GM18520 (cell line): ENCODE measurements at regions not wholly inside any gene's neighbourhood (a gene's known extent, or its start where the extent isn't known, plus 50 kb on each side); places are given as distances from the start of the nearest gene placed in this dataset.

ENCODE experiments used
- ATAC-seq: cut with Tn5 transposase; IDR thresholded peaks from one replicate; pipeline ENCODE4 v1.9.1; 2021; ENCODE audit not compliant: unreplicated experiment

DNA sequence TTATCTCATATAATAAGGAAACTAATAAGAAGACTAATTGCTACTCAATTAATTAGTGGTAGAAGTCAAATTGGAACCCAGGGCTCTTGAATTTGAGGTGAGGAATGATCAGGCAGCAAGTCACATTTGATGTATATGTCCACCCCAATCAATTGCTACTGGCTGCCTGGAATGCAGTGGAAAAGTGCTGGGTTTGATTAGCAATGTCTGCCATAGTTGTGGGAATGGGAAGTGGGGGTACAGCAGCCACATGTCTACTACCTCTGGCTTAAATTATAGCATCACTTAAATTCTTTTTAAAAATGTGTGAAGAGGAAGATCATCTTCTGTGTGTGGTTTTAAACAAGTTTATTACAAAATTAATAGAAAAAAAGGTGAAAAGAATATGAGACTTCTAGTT lies 50.8 kb upstream of the NAV2 start:
- no peak for ATAC-seq

DNA sequence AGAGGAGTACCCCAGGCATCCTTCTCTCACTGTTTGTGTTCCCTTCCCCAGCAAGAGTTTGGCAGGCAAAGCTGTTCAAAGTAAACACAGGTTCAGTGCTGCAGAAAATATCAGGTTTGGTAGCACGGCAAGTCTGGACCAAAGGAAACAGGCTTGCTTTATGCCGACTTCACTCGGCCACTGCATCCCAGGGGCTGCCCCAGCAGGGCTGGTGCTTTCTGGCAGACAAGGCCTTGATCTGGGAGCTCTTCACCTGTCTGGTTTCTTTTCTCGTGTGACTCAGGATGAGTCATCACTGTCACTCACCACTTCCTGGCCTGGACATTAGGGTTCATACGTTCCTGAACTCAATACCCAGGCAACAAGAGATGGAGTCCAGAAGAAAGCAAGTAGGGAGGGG lies 52.6 kb upstream of the NAV2 start:
- peak; percentile 100 for ATAC-seq

DNA sequence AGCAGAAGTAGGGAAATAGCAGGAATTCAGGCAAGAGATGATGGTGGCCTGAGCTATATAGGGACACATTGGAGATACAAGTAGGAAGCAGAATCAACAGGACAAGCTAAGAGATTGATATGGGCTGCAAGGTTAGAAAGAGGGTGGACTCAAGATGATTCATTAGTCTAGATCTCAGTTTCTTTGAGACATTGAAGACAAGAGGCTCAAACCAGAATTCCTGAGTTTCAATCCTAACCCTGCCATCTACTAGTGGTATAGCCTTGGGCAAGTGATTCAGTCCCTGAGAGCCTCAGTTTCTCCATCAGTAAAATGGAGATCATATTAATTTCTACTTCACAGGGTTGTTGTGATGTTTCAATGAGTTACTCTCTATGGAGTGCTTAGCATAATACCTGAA lies 53.1 kb upstream of the NAV2 start:
- ATAC-seq: no peak

DNA sequence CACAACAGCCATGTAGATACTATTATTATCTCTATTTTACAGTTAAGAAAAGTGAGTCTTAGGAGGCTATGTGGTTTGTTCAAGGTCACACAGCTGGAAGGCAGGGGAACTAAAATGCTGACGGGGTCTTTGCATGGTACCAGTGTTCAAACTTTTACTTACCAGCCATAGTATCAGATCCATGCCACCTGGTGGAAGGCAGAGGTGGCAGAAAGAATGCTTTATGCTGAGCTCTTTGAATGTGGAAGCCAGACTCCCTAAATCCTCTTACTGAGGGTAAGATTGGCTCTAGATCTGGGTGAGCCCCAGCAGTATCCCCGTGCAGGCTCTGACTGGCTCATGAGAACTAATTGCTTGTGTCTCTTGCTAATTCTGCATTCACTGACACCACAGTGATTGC lies 54.3 kb upstream of the NAV2 start:
- no peak for ATAC-seq

DNA sequence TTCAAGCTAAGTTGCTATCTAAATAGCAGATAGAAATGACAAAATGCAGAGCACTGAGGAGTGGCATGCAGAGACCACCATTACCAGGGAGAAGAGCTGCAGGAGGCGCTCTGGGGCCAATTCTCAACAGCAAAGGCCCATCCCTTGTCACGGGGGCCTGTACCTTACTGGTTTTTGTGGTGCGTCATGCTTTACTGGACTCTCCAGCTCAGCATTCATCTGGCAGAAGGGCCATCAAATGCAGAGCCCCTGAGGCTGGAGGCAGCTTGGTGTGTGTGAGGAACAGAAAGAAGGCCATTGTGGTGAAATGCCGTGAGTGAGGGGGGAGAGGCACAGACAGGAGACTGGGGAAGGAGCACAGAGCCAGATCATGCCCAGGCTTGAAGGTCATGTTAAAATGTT lies 56.5 kb upstream of the NAV2 start:
- ATAC-seq: no peak

DNA sequence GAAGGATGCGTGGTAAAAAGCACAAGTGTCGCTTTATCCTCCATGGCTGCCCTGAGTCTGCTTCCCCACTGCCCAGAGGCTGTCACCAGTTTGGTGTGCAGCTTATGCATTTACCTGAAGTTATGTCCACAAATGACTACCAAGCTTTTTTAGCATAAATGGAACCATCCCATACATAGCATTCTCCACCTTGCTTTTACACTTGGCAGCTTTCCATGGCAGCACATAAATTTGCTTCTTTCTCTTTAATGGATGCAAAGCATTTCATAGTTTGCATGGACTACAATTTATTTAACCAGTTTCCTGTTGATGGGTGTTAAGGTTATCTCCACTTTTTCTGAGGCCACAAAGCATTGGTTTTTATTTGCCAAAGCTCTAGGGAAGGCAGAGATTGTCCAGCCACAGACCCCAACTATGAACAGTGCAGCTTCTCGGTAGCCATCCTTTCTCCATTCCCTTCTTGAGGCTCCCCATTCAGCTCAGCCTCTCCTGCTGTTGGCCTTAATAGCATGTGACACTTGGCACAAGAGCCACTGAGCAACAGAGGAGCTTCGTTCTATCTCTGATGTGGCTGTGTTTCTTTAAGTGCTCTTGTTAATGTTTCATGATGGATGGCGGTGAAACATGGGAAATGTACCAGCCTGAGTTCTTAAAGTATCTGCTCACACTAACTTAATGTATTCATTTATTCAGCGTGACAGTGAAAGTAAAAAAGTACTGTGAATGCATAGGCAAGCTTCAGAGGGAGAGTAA lies 59.8 kb upstream of the NAV2 start:
- ATAC-seq: no peak

DNA sequence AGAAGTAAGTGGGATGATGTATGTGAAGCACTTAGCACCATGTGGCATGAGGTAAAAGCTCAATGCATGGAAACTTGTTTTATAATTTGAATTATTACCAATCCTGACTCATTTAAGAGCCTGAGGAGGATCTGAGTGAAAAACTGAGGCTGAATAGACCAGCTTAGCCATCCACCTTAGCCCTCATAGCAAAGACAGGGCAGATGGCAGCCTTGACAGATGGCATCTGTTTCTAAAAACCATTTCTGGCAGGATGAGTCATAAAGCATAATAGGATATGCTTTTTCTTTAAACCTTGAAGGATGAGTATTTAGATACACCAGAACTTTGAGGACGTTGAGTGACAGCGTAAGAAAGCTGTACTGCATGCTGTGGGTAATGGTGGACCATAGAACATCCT lies 61.0 kb upstream of the NAV2 start:
- no peak for ATAC-seq

DNA sequence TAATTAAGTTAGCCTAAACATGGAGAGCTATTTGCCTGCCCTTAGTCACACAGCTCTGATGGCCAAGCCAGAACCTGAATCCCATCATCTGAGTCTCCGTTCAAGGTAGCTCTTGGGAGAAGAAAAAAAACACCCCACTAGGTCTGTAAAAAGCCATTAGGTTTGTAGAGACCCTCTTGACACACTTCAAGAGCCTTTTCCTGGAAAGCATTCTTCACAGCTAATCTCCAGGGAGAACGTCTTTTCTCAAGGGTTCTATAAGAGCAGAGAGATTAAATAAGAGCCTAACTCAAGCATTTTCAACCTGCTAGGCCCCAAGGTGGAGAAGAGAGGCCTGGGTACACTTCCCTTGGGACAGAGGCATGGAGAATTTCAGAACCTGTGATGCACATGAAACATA lies 61.6 kb upstream of the NAV2 start:
- no peak for ATAC-seq

DNA sequence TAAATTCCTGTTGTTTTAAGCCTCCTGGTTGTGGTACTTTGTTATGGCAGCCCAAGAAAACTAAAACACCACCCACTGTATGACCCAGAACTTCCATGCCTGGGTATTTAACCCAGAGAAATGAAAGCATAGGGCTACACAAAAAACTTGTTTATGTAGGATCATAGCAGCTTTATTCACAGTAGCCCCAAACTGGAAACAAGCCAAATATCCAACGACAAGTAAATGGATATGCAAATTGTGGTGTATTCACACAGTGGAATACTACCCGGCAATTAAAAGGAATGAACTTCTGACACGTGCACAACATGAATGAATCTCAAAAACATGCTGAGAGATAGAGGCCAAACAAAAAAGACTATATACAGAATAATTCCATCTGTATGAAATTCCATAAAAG lies 62.2 kb upstream of the NAV2 start:
- ATAC-seq: no peak

DNA sequence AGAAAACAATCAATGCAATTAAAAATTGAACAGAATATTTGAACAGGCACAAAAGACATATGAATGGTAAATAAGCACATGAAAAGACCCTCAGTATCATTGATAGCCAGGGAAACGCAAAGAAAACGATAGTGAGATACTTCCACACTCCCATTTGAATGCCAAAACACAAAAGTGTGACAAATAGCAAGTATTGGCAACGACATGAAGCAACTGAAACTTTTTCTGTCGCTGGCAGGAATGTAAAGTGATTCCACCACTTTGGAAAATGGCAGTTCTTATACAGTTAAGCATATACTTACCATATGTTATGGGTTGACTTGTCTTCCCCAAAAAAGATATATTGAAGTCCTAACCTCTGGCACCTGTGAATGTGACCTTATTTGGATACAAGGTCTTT lies 62.9 kb upstream of the NAV2 start:
- ATAC-seq: no peak

DNA sequence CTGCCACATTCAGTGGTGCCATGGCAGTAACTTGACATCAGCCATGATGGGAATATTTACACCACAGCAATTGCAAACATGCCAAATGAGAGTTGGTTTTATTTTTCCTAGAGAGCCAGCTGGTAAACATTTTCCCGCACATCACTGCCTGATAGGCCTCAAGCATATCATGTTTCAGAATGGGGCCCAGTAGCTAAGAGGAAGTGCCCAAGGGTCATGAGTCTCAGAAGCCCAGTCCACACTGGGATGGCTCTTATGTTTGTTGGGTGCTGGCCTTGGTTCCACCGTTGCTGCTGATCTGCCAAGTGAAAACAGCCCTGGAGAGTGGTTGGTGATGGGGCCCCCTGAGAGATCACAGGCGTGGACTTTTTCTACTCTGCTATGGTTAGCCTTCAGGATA lies 64.3 kb upstream of the NAV2 start:
- no peak for ATAC-seq

DNA sequence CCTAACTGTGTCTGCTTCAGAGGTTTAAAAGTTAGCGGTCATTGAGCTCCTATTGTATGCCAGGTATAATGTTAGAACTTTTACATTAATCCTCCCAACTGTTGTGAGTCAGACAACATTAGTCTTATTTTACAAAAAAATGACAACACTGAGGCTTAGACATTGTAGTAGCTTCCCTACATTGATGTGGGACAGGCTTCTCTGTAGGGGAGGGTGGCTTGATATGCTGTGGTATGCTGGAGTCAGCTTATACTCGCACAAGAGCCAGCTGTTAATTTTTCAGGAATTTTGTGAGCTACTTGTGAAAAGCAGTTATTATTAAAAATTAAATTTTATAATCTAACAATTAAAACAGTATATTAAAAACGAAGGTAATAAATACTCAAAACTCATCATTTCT lies 64.8 kb upstream of the NAV2 start:
- no peak for ATAC-seq

DNA sequence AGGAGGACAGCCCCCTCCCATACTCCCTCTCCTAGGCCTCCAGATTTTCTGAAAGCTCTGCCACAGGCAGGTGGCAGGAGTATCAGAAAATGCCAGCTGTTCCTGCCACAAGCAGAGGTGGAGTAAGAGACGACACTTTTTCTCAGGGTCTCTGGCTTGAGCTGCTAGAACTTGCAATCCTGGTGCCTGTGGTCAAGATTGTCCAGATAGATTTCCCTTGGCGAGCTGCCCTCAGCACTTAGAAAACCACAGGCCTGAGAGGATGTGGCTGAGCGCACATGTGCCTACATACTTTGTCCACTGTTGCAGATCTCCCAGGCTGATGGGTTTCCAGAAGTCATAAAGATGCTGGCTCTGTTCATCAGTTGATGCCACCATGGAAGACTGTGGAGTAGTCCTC lies 65.7 kb upstream of the NAV2 start:
- no peak for ATAC-seq

DNA sequence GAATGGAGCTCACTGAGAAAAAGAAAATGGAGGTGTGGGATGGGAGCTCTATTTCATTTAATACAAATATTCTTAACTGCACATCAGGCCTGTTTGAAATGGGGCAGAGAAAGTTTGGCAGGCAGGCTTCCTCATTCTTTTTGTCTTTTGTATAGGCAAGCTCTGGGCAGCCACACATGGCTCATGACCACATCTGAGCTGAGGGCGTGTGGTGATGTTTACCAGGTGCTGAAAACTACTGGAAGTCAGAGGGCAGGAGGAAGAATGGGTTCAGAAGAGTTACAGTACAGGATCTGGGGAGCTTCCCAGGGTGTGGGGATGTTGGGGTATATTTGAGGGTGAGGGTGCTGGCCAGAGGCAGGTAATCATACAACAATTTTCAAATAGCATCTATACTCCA lies 66.3 kb upstream of the NAV2 start:
- ATAC-seq: no peak

DNA sequence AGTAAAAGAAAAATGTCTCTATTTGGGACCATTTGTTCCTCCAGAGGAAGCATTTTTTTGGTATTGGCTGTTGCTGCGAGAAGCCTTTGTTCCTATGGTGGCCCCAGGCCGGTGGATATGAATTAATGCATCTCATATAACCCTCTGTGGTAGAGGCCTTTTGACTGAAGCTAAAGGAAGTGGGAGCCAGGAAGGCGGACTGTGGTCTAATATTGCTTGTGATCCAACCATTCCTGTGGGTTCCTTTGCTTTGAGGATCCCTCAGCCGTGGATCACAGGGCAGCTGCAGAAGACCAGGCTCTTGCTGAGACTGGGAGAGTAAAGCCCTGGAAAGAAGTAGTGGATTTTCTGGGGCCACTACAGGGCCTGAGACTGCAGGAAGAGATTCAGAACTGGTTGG lies 68.3 kb upstream of the NAV2 start:
- no peak for ATAC-seq

DNA sequence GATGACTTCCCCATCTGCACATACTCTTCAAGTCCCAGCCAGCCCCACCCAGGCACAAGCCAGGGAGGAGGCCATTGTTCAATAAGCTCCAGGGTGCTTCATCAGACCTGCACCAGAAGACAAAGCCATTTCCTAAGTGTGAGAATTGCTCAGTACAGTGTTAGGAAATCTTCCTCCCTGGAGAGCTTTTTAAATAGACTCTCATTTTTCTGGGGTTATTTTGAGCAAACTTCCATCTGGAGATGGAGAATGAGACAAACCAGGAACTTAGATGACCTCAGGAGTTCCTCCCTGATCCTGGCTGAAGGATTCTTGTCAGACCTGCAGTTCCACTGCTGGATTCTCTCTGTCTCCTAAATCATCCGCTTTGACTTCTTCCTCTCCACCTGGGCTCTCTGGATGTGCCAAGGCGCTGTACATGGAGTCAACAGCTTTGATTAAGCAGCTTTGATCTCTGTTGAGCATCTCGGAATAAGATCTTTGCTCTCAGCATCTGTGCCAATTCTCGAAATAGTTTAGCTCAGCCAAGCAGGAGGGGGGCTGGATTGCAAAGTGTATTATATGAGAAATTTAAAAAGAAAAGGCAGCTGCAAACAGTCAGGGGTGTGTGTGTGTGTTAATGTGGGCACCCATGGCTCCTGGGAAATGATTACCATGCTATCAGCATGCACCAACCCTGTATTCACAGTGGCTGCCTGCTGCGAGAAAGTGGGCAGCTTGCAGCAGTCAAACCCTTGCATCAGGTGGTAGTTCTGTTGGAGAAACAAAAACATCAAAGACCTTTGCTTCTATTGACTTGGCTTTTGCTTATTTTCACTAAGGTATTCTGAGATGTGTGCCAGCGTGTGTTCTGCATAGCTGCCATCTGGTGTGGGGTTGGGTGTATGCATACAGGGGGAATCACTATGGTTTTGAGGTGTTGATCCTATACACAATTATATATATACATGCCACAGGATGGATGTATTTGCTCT lies 70.2 kb upstream of the NAV2 start:
- no peak for ATAC-seq

DNA sequence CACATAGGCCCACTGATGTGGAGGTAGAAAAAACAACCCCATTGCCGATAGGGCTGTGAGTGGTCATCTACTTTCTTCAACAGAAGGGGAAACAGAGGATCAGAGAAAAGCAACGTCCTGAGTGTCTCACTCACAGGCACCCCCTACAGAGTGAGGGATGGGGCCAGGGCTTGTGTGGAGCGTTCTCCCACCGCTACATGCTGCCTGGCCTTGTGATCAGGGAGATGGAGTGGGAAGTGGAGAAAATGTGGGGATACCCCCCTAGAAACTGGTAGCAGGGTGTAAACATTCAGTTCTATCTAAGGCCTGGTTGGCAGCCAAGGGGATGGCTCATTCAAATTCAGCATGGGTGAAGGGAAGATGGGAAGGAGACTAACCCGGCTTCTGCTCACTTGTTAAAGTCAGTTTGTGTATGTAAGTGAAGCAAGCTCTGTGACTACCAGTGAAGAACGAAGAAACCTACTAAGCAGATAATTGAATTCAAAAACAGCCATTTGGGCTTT lies 73.0 kb upstream of the NAV2 start:
- no peak for ATAC-seq

DNA sequence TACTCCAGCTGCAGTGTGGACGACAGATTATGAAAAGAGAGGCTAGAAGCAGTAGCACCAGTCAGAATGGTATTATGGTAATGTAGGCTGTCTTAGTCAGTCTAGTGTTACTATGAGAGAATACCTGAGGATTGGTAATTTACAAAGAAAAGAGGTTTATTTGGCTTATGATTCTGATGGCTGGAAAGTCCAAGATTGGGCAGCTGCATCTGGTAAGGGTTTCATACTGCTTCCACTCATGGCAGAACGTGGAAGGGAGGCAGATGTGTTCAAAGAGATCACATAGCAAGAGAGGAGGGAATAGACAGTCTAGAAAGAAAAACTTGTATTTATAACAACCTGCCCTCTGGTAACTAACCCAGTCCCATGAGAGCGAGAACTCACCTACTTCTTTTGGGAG lies 77.3 kb upstream of the NAV2 start:
- no peak for ATAC-seq

DNA sequence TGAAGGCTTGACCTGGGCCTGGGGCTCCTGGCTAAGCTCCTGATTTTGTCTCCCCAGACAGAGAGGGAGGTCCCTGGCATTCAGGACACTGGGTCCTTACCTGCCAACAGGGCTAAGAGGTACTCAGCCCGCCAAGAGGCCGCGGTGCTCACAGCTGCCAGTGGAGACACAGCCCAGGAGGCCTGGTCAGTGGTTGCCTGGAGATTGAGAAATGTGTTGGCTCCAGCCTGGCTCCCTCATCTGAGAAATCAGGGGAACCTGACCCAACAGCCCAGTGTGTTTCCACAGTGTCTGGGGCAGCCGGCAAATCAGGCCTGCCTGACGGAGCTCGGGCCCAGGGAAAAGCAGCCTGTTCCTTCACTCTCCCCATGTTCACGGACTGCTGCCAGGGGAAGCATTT lies 79.4 kb upstream of the NAV2 start:
- ATAC-seq: no peak

DNA sequence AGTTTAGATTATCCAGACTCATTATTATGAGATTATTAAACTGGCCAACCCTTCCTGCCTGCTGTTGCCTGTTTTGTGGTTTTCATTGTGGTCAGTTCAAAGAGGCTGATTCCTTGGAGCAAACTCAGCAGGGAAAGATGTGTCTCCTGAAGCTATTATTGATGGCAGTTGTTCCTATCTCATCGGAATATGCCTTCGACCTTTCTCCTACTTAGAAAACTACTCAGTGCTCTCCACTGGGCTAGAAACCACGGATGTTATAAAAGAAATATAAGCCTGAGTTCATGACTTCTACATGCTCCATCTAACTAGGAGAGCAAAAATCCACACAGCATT lies 80.2 kb upstream of the NAV2 start:
- ATAC-seq: no peak

DNA sequence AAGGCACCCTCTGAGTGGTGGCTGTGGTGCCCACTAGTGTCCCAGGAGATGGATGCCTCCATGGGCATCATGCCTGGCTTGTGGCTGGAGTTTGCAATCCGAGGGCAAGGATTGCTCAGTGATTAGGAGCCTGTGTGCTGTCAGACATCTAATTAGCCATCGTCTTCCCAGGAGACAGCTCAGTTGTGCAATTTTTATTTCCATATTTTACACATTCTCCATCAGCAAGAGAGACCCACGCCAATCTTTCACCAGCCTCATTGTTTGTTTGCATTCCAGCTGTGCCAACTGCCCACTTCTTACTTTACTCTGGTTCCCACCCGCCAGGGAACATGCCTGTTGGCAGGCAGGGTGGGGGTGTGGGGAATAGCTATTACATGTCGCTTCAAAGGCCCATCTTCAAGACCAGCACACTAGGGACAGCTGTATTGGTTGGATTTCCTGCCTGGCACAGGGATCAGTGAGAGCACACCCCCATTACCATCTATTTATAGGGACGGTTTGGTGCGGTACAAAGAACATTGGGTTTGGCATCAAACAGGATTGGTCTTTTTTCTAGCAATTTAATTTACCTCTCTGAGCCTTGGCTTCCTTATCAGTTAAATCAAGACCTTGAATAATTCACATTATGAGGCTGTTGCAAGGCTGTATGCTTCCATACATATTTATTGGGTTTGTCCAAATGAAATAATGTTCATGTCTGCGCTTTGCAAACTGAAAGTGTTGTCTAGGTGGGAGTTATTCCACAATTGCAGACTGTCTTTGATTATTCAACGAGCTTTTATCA lies 80.7 kb upstream of the NAV2 start:
- no peak for ATAC-seq

DNA sequence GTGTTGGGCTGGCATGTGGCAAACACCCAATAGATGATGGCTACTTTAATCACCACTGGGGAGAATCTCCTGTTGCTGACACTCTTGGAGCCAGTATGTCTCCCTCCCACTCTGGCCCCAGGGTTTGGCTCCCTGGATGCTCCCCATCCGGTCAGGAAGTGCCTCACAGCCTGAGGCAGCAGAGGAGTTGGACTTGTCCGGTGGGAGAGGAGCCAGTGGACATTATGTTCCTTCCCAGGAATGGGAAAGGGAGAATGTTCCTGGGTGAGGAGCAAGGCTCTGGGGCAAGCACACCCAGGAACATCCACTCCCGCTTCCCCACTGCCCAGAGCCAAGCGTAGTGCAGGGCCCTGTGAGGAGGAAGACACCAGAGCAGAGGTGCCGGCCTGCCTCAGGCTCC lies 84.6 kb upstream of the NAV2 start:
- no peak for ATAC-seq
